Muscle layer of duodenum (tissue), 2 donors: ENCODE measurements at regions not wholly inside any gene's neighbourhood (a gene's known extent, or its start where the extent isn't known, plus 50 kb on each side); places are given as distances from the start of the nearest gene placed in this dataset.

Source experiments
- H3K27ac ChIP-seq: one replicate; pipeline ENCODE4 v1.7.0; 2013; ENCODE audit warnings: mild to moderate bottlenecking, low read length
- H3K27me3 ChIP-seq: one replicate; pipeline ENCODE4 v1.7.0; 2013; ENCODE audit warnings: low read depth, mild to moderate bottlenecking, control low read depth, low read length
- H3K36me3 ChIP-seq, 2 donors: one replicate each; pipeline ENCODE4 v1.7.0; 2013; ENCODE audit warnings: low read length in 2 of 2, control low read depth in 1 of 2, mild to moderate bottlenecking in 1 of 2; ENCODE audit not compliant: insufficient read depth in 2 of 2, control insufficient read depth in 1 of 2
- H3K4me1 ChIP-seq, 2 donors: one replicate each; pipeline ENCODE4 v1.7.0; 2013; ENCODE audit warnings: low read length in 2 of 2, mild to moderate bottlenecking in 2 of 2, control low read depth in 1 of 2, moderate library complexity in 1 of 2; ENCODE audit not compliant: insufficient read depth in 2 of 2, control insufficient read depth in 1 of 2
- H3K4me3 ChIP-seq, 2 donors: one replicate each; pipeline ENCODE4 v1.7.0; 2013; ENCODE audit warnings: low read length in 2 of 2, low read depth in 1 of 2, mild to moderate bottlenecking in 1 of 2
- H3K9me3 ChIP-seq, 2 donors: one replicate each; pipeline ENCODE4 v1.7.0; 2013; ENCODE audit warnings: low read length in 2 of 2, control low read depth in 1 of 2, mild to moderate bottlenecking in 1 of 2; ENCODE audit not compliant: control insufficient read depth in 1 of 2
- donor health status: healthy.

DNA sequence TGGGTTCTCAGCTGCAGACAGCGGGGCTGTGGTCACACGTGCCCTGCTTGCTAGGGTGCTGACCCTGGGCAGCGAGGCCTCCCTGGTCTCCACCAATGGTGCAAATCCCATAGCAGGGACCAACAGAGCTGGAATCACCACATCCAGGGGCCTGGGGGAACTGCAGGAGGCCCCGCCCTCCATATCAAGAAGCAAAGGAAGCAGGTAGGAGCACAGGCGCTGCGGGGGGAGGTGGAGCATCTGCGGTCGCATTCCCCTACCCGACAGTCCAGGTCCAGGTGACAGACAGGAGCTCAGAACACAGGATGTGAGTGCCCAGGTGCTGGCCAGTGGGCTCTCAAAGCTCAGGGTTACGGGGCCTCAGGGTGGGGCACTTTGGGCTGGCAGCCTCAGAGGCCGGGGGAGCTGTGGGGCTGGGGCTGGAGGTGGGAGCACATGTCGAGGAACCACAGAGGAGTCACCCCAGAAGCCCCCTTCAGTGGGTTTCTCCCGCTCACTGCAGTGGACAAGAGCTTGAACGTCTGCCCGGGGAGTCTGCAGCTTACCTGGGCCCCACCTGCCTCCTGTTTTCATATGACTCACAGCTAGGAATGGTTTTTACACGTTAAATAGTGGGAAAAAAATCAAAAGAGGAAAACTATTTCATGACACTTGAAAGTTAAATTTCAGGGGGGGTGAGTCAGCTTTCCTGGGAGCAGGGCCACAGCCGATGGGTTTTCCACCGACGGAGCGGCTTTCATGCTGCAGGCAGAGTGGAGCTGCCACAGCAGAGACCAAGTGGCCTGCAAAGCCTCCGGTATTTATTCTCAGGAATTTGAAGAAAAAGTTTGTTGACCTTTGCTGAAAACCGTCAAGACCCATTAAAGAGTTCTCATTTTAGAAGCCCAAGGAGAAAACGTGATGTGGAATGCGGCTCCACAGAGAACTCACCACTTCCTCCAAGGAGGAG is 148.7 kb upstream of the PPP2R2D start:
- H3K4me1 ChIP-seq, result no peaks in the 10 kb centered on the region
- no peaks in the 10 kb centered on the region for H3K27me3 ChIP-seq
- H3K36me3 ChIP-seq, result no peaks in the 10 kb centered on the region
- no peak overlapping the region for H3K27ac ChIP-seq
- no peak overlapping the region for H3K4me3 ChIP-seq
- no peaks in the 10 kb centered on the region for H3K9me3 ChIP-seq

DNA sequence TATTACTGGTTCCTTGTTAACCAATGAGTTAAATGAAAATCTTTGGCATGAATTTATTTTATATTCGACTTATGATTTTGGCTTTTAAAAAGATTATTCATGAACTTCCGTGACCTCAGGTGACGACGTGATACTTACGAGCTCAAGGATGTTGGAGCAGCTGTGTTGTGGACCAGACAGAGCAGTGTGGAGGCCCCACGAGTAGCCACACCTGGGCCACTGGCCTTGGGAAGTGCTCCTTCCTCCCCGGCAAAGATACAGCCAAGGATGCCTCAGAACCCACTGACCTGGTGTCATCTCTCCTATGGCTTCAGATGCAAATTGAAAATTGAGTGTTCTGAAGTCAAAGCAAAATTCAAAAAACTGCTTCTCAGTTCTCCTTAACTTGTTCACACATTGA is 147.5 kb upstream of the PPP2R2D start:
- H3K27me3 ChIP-seq, result no peaks in the 10 kb centered on the region
- no peaks in the 10 kb centered on the region for H3K36me3 ChIP-seq
- H3K9me3 ChIP-seq, result no peaks in the 10 kb centered on the region
- H3K27ac ChIP-seq, result no peak overlapping the region
- H3K4me1 ChIP-seq, result no peaks in the 10 kb centered on the region
- H3K4me3 ChIP-seq, result no peak overlapping the region

GRCh38 chr10:131755200-131755599 is 145.6 kb upstream of the PPP2R2D start:
- Histone ChIP-seq H3K4me1 (no peaks in the 10 kb centered on the region), H3K9me3 (no peaks in the 10 kb centered on the region), H3K27ac (no peak overlapping the region), H3K4me3 (no peak overlapping the region), H3K27me3 (no peaks in the 10 kb centered on the region), H3K36me3 (no peaks in the 10 kb centered on the region)

DNA sequence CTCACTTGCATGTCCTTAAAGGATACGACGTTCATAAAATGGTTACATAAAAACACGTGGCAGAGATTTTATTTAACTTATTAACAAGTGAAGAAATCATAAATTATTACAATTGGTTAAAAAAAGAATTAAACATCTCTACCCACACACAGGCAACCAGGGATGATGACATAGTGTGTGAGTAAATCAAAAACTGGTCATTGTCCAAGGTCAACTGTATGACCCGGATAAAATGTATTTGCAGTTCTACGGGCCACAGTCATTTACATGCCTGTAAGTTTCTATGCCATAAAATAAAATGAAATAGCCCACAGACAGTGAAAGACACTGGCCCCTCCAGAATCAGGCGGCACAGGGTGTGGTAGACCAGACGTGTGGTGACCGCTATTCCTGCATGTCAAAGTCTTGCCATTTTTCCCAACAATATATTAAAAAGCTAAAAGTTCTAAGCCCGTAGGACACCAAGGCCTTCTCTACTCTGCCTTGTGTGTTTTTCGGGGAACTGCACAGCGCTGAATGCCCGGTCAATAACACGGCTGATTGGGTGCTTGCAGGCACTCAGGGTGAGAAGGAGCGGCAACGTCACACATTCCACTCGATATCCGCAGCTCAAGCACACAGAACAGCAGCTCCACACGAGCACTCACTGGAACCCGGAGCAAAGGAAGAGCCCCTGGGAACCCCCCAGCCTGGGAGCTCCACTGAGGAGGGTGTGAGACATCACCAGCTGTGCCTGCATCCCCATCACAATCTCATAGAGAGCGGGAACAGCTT is 143.3 kb upstream of the PPP2R2D start:
- no peak overlapping the region for H3K4me3 ChIP-seq
- no peaks in the 10 kb centered on the region for H3K9me3 ChIP-seq
- H3K27me3 ChIP-seq, result no peaks in the 10 kb centered on the region
- no peaks in the 10 kb centered on the region for H3K36me3 ChIP-seq
- no peaks in the 10 kb centered on the region for H3K4me1 ChIP-seq
- H3K27ac ChIP-seq, result no peak overlapping the region

- Histone ChIP-seq H3K27me3 (no peaks in the 10 kb centered on the region), H3K4me1 (no peaks in the 10 kb centered on the region), H3K9me3 (no peaks in the 10 kb centered on the region), H3K36me3 (no peaks in the 10 kb centered on the region), H3K4me3 (no peak overlapping the region), H3K27ac (no peak overlapping the region)
Measured at GRCh38 chr10:131758062-131758938, 142.5 kb upstream of the PPP2R2D start.

- no peaks in the 10 kb centered on the region for H3K27me3 ChIP-seq
- H3K9me3 ChIP-seq, result no peaks in the 10 kb centered on the region
- H3K27ac ChIP-seq, result no peak overlapping the region
- no peaks in the 10 kb centered on the region for H3K4me1 ChIP-seq
- H3K4me3 ChIP-seq, result no peak overlapping the region
- H3K36me3 ChIP-seq, result no peaks in the 10 kb centered on the region
Measured at GRCh38 chr10:131758939-131759301, 141.9 kb upstream of the PPP2R2D start.

GRCh38 chr10:131759347-131759746 is 141.5 kb upstream of the PPP2R2D start:
- no peak overlapping the region for H3K27ac ChIP-seq
- no peaks in the 10 kb centered on the region for H3K27me3 ChIP-seq
- no peak overlapping the region for H3K4me3 ChIP-seq
- H3K9me3 ChIP-seq, result no peaks in the 10 kb centered on the region
- H3K36me3 ChIP-seq, result no peaks in the 10 kb centered on the region
- no peaks in the 10 kb centered on the region for H3K4me1 ChIP-seq

DNA sequence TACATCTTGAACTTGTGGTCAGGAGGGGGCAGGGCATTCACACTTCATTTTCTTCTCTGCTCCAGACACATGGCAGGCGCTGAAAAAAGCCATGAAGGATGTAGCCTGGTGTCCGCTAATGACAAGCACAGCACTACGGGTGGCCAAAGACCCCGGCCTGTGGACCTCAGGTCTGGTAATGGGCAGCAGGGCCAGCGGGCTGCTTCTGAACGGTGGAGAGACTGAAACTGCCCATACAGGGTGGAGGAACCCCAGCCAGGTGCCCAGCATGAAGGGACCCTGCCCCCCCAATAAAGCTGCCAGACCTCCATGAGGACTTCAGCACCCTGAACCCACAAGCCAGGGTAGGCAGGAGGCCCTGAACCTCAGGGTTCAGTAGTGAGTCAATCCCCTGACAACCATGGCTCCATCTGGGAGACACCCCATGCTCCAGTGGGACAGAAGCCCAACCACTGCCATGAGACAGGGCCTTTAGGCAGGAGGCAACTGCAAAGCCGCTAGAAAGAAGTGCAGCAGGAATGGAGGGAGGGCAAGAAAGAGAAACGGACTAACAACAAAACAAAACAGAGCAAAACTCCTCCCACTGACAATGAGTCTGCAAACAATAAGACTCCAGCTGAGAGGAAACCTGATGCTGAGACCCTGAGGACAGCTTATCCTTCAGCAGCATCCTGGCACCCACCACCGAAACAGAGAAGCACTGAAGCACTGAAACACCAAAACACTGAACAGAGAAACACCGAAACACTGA is 140.2 kb upstream of the PPP2R2D start:
- Histone ChIP-seq H3K36me3 (no peaks in the 10 kb centered on the region), H3K4me3 (no peak overlapping the region), H3K27me3 (no peaks in the 10 kb centered on the region), H3K9me3 (no peaks in the 10 kb centered on the region), H3K4me1 (no peaks in the 10 kb centered on the region), H3K27ac (no peak overlapping the region)

GRCh38 chr10:131762789-131763696 is 137.8 kb upstream of the PPP2R2D start:
- no peaks in the 10 kb centered on the region for H3K27me3 ChIP-seq
- H3K27ac ChIP-seq, result no peak overlapping the region
- no peaks in the 10 kb centered on the region for H3K9me3 ChIP-seq
- no peak overlapping the region for H3K4me3 ChIP-seq
- no peaks in the 10 kb centered on the region for H3K4me1 ChIP-seq
- no peaks in the 10 kb centered on the region for H3K36me3 ChIP-seq

- Histone ChIP-seq H3K36me3 (no peaks in the 10 kb centered on the region), H3K4me1 (no peaks in the 10 kb centered on the region), H3K27ac (no peak overlapping the region), H3K27me3 (no peaks in the 10 kb centered on the region), H3K4me3 (no peak overlapping the region), H3K9me3 (no peaks in the 10 kb centered on the region)
Measured at GRCh38 chr10:131764929-131765328, 135.9 kb upstream of the PPP2R2D start.
